ENCODE measurements at regions not wholly inside any gene's neighbourhood (a gene's known extent, or its start where the extent isn't known, plus 50 kb on each side); places are given as distances from the start of the nearest gene placed in this dataset.

DNA sequence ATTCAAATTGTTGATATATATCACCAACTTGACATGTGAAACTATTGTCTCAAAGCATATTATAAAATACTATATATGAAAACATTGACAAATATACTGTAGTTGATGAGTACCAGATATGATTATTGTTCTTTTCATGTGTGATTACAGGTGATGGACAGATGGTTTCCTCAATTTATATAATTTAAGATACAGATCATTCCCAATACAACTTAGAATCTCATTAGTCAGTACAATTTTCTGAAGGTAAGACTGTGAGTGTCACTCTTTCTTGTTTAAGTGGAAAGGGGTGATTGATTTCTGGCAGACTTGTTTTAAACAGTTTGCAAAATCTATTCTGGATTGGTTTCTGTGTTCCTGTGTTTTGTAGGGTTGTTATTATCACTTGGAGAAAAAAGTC, 498.8 kb downstream of the IRS2 start:
- intact Hi-C loops (cut with micrococcal nuclease) = no loop called here

DNA sequence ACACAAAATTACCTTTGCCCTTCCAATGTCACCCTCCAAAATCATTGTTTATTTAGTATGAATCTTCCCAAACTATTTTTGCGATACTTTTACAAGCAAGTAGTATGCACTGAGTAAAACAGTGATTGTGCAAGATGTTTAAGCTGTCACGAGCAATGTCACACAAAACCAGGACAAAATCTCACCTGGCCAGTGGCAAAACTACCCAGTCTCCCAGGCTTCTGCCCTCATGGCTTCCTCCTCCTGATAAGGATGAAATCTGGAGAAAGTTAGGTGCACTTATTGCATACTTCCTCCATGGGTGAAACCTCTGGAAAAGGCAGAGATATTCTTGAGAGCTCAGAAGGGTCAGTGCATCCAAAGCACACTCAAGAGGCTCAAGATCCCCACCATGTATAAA, 500.8 kb downstream of the IRS2 start:
- no peak overlapping the region for H3K4me3 Mint-ChIP-seq
- peaks cover 2 to 9% of the 10 kb centered on the region in 2 donors for H3K27me3 Mint-ChIP-seq
- Histone ChIP-seq H3K36me3 (ENCODE audit: insufficient read depth, low read length) (no peaks in the 10 kb centered on the region), H3K4me3 (ENCODE audit: low read length in 2 of 2) (no peak overlapping the region), H3K27me3 (ENCODE audit: insufficient read depth, low read length) (no peaks in the 10 kb centered on the region), H3K27ac (ENCODE audit: low read depth, low read length) (no peak overlapping the region), H3K4me1 (ENCODE audit: insufficient read depth, low read length) (no peaks in the 10 kb centered on the region), H3K9me3 (ENCODE audit: control insufficient read depth in 1 of 2, low read length in 2 of 2) (no peaks in the 10 kb centered on the region)
- ChIA-PET CTCF (ENCODE audit: partially characterized antibody) (no interaction called here), POLR2A (ENCODE audit: partially characterized antibody) (no interaction called here)
- peaks cover 0 to 2% (median 0%) of the 10 kb centered on the region in 4 donors for H3K4me1 Mint-ChIP-seq
- H3K9me3 Mint-ChIP-seq = peaks cover 0 to 2% (median 0%) of the 10 kb centered on the region in 8 donors
- no peaks in the 10 kb centered on the region for H3K36me3 Mint-ChIP-seq
- DNase-seq = no peak
- intact Hi-C loops (cut with micrococcal nuclease) = no loop called here
- no peak overlapping the region for H3K27ac Mint-ChIP-seq

More for the DNA sequence above, 498.8 kb downstream of the IRS2 start:
- Mint-ChIP-seq H3K27ac (no peak overlapping the region), H3K9me3 (no peaks in the 10 kb centered on the region), H3K4me3 (no peak overlapping the region), H3K36me3 (no peaks in the 10 kb centered on the region), H3K4me1 (no peaks in the 10 kb centered on the region), H3K27me3 (peaks cover 2 to 7% of the 10 kb centered on the region in 2 donors)
- ChIA-PET CTCF (ENCODE audit: partially characterized antibody) (no interaction called here), POLR2A (ENCODE audit: partially characterized antibody) (no interaction called here)
- Histone ChIP-seq H3K4me1 (ENCODE audit: insufficient read depth, low read length) (no peaks in the 10 kb centered on the region), H3K27me3 (ENCODE audit: insufficient read depth, low read length) (no peaks in the 10 kb centered on the region), H3K4me3 (ENCODE audit: low read length in 2 of 2) (no peak overlapping the region), H3K27ac (ENCODE audit: low read depth, low read length) (no peak overlapping the region), H3K9me3 (ENCODE audit: control insufficient read depth in 1 of 2, low read length in 2 of 2) (no peaks in the 10 kb centered on the region), H3K36me3 (ENCODE audit: insufficient read depth, low read length) (no peaks in the 10 kb centered on the region)
- no peak for DNase-seq

DNA sequence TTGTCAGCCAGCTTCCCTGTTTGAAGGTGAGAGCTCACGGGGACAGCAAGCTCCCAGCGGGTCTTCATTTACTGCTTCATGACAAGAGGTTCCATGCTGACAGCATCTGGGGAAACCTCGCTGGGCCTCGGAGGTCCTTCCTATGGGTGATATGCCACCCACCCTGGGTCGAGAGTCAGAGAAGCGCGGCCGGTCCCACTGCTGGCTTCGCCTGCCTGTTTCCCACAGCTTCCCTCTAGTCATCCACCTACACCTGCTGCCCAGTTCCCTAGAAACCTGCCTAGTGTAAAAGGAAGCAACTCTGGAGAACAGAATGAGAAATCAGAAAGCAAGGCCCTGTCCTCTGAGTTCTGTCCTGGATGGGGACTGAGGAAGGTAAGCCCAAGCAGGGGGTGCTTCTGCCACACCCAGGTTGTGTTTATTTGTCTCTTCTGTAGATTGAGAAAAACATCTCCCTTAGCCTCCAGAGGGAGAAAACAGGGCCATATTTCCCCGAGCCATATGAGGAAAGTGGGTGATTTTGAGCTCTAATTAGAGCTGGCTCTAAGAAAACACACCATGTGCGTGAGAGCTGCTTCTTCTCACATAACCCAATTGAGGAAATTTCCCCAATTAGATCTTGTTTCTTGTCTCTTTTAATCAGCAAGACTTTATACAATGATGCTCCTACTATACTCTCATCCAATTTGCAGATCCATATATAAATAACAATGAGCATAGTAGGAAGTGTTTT, 504.3 kb downstream of the IRS2 start:
- no peak for DNase-seq
- Histone ChIP-seq H3K27ac (ENCODE audit: low read depth, low read length) (no peak overlapping the region), H3K27me3 (ENCODE audit: insufficient read depth, low read length) (no peaks in the 10 kb centered on the region), H3K4me3 (ENCODE audit: low read length in 2 of 2) (no peak overlapping the region), H3K36me3 (ENCODE audit: insufficient read depth, low read length) (no peaks in the 10 kb centered on the region), H3K4me1 (ENCODE audit: insufficient read depth, low read length) (no peaks in the 10 kb centered on the region), H3K9me3 (ENCODE audit: control insufficient read depth in 1 of 2, low read length in 2 of 2) (no peaks in the 10 kb centered on the region)
- peaks cover 0 to 2% (median 0%) of the 10 kb centered on the region in 8 donors for H3K9me3 Mint-ChIP-seq
- H3K4me3 Mint-ChIP-seq = no peak overlapping the region
- POLR2A ChIA-PET (ENCODE audit: partially characterized antibody) = no interaction called here
- CTCF ChIA-PET (ENCODE audit: partially characterized antibody) = no interaction called here
- H3K4me1 Mint-ChIP-seq = peaks cover 0 to 2% (median 0%) of the 10 kb centered on the region in 4 donors
- H3K27ac Mint-ChIP-seq = no peak overlapping the region
- H3K27me3 Mint-ChIP-seq = peaks cover 0 to 7% of the 10 kb centered on the region in 2 donors
- intact Hi-C loops (cut with micrococcal nuclease) = no loop called here
- H3K36me3 Mint-ChIP-seq = no peaks in the 10 kb centered on the region

DNA sequence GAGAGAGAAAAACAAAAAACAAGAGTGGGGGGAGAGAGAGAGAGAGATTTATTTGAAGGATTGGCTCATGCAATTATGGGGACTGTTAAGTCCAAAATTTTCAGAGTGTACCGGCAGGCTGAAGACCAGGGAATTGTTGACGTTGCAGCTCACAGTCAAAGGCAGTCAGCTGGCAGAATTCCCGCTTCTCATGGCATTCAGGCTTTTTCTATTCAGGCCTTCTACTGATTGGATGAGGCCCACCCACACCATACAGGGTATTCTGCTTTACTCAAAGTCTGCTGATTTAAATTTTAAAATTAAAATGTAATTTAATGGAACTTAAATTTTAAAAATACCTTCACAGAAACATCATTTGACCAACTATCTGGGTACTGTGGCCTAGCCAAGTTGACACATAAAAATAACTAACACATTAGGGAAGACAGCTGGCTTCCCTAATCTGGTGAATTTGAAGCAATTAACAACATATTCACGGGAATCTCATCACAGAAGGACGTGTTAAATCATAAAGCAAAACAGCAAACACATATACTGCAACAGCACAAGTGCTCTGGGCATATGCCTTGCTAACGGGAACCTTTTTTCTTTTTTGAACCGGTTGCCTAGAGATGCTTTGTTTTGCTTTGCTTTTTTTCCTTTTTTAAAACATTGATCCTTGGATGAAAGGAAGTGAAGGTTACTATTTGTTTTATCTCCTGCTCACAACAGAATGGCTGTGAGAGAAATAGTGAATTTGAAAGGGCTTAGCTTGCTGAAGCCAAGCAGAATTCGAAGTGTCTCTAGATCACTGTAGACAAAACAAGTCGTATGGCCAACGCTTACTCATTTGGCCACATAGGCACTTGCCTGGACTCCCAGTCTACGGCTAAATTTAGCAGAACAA, 505.1 kb downstream of the IRS2 start:
- DNase-seq = no peak
- H3K27ac Mint-ChIP-seq = no peak overlapping the region
- Histone ChIP-seq H3K27me3 (ENCODE audit: insufficient read depth, low read length) (no peaks in the 10 kb centered on the region), H3K36me3 (ENCODE audit: insufficient read depth, low read length) (no peaks in the 10 kb centered on the region), H3K27ac (ENCODE audit: low read depth, low read length) (no peak overlapping the region), H3K4me3 (ENCODE audit: low read length in 2 of 2) (no peak overlapping the region), H3K9me3 (ENCODE audit: control insufficient read depth in 1 of 2, low read length in 2 of 2) (no peaks in the 10 kb centered on the region), H3K4me1 (ENCODE audit: insufficient read depth, low read length) (no peaks in the 10 kb centered on the region)
- intact Hi-C loops (cut with micrococcal nuclease) = no loop called here
- peaks cover 0 to 7% of the 10 kb centered on the region in 2 donors for H3K27me3 Mint-ChIP-seq
- peaks cover 0 to 2% (median 0%) of the 10 kb centered on the region in 8 donors for H3K9me3 Mint-ChIP-seq
- H3K4me3 Mint-ChIP-seq = no peak overlapping the region
- H3K4me1 Mint-ChIP-seq = peaks cover 0 to 2% (median 0%) of the 10 kb centered on the region in 4 donors
- CTCF ChIA-PET (ENCODE audit: partially characterized antibody) = no interaction called here
- no peaks in the 10 kb centered on the region for H3K36me3 Mint-ChIP-seq
- POLR2A ChIA-PET (ENCODE audit: partially characterized antibody) = no interaction called here

DNA sequence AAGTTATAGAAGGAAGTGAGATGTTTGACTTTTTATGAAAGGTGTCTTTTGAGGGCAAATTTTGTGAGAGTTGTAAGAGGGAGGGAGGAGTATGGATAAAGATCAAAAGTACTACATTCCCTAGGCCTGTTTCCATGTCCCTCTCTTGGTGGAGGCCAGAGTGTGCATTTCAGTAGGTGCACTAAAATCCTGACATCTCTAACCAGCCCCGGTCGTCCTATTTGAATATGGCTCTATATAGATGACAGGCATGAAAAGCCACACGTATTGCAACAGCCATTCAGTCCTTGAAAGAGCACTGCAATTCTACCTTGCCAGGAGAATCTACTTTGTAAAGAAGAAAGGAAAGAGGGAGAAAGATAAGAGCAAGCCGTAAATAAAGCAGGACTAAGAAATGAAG, 510.1 kb downstream of the IRS2 start:
- H3K27me3 ChIP-seq (ENCODE audit: insufficient read depth, low read length) = no peaks in the 10 kb centered on the region
- no peaks in the 10 kb centered on the region for H3K9me3 ChIP-seq (ENCODE audit: control insufficient read depth in 1 of 2, low read length in 2 of 2)
- no peaks in the 10 kb centered on the region for H3K36me3 Mint-ChIP-seq
- H3K9me3 Mint-ChIP-seq = peaks cover 0 to 2% (median 0%) of the 10 kb centered on the region in 8 donors
- CTCF ChIA-PET (ENCODE audit: partially characterized antibody) = no interaction called here
- H3K27ac Mint-ChIP-seq = no peak overlapping the region
- no peak overlapping the region for H3K4me3 ChIP-seq (ENCODE audit: low read length in 2 of 2)
- H3K4me3 Mint-ChIP-seq = no peak overlapping the region
- no peak overlapping the region for H3K27ac ChIP-seq (ENCODE audit: low read depth, low read length)
- DNase-seq = no peak
- intact Hi-C loops (cut with micrococcal nuclease) = no loop called here
- peaks cover 0 to 2% (median 0%) of the 10 kb centered on the region in 4 donors for H3K4me1 Mint-ChIP-seq
- peaks cover 0 to 2% of the 10 kb centered on the region in 2 donors for H3K27me3 Mint-ChIP-seq
- H3K4me1 ChIP-seq (ENCODE audit: insufficient read depth, low read length) = no peaks in the 10 kb centered on the region
- POLR2A ChIA-PET (ENCODE audit: partially characterized antibody) = no interaction called here
- H3K36me3 ChIP-seq (ENCODE audit: insufficient read depth, low read length) = no peaks in the 10 kb centered on the region

DNA sequence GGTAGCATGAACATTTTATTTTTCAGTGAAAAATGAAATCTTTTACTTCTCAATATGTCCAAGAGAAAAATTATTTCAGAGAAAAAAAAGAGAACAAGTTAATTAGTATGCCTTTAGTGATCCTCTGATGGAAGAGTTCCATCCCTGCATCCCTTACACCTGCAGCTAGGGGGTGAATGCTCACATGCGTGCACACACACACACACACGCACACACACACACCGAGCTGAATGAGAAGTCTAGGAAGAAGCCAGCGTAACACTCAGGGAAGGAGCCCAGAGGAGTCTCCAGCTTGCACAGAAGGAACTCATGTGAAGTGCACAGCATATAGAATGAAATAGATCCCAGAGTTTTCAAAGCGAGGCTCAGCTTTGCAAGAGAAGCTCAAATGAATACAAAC, 510.5 kb downstream of the IRS2 start:
- ChIA-PET POLR2A (ENCODE audit: partially characterized antibody) (no interaction called here), CTCF (ENCODE audit: partially characterized antibody) (no interaction called here)
- Histone ChIP-seq H3K36me3 (ENCODE audit: insufficient read depth, low read length) (no peaks in the 10 kb centered on the region), H3K4me3 (ENCODE audit: low read length in 2 of 2) (no peak overlapping the region), H3K4me1 (ENCODE audit: insufficient read depth, low read length) (no peaks in the 10 kb centered on the region), H3K9me3 (ENCODE audit: control insufficient read depth in 1 of 2, low read length in 2 of 2) (no peaks in the 10 kb centered on the region), H3K27me3 (ENCODE audit: insufficient read depth, low read length) (no peaks in the 10 kb centered on the region), H3K27ac (ENCODE audit: low read depth, low read length) (no peak overlapping the region)
- Mint-ChIP-seq H3K4me3 (no peak overlapping the region), H3K4me1 (peaks cover 0 to 2% (median 0%) of the 10 kb centered on the region in 4 donors), H3K9me3 (peaks cover 0 to 2% (median 0%) of the 10 kb centered on the region in 8 donors), H3K27me3 (peaks cover 0 to 2% of the 10 kb centered on the region in 2 donors), H3K27ac (no peak overlapping the region), H3K36me3 (no peaks in the 10 kb centered on the region)
- intact Hi-C loops (cut with micrococcal nuclease) = no loop called here
- DNase-seq = no peak

DNA sequence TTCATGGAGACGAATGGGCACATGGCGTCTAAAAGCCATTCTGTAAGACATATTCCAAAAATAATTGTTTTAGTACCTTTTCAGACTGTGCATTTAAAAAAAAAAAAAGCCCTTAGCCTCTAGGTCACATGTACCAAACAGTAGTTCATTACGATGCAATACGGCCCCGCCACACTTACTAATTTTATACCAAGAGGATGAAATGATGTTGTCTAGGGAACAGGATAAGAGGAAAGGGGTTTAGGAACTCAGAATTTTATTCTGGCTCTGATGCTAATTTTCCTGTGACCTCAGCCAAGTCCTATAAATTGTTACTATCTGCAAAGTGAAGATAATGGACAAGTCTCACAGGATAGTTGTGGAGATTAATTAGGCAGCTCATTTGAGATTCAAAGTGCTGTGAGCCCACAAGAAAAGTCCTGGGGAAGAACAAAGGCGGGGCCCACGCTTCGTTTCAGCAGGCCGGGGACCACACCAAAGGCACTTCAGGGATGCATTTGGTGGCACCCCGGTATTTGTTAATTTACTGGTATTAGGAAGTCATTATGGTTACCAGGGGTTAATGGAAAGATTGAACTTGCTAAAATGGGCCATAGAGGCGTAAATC, 511.1 kb downstream of the IRS2 start:
- POLR2A ChIA-PET (ENCODE audit: partially characterized antibody) = no interaction called here
- Mint-ChIP-seq H3K4me1 (no peaks in the 10 kb centered on the region), H3K36me3 (no peaks in the 10 kb centered on the region), H3K4me3 (no peak overlapping the region), H3K27ac (no peak overlapping the region), H3K9me3 (no peaks in the 10 kb centered on the region), H3K27me3 (no peaks in the 10 kb centered on the region)
- Histone ChIP-seq H3K27me3 (ENCODE audit: insufficient read depth, low read length) (no peaks in the 10 kb centered on the region), H3K27ac (ENCODE audit: low read depth, low read length) (no peak overlapping the region), H3K4me1 (ENCODE audit: insufficient read depth, low read length) (no peaks in the 10 kb centered on the region), H3K9me3 (ENCODE audit: control insufficient read depth in 1 of 2, low read length in 2 of 2) (no peaks in the 10 kb centered on the region), H3K36me3 (ENCODE audit: insufficient read depth, low read length) (no peaks in the 10 kb centered on the region), H3K4me3 (ENCODE audit: low read length in 2 of 2) (no peak overlapping the region)
- CTCF ChIA-PET (ENCODE audit: partially characterized antibody) = no interaction called here
- intact Hi-C loops (cut with micrococcal nuclease) = no loop called here
- no peak for DNase-seq

Data from CD4-positive, alpha-beta memory T cell (primary cell).